Progenitor cell of endocrine pancreas (in vitro differentiated cells): ENCODE measurements at regions not wholly inside any gene's neighbourhood (a gene's known extent, or its start where the extent isn't known, plus 50 kb on each side); places are given as distances from the start of the nearest gene placed in this dataset.

Experiments
- DNase-seq: peaks from one replicate; pipeline ENCODE4 v3.0.0; 2021; ENCODE audit warnings: low spot score; ENCODE audit not compliant: unreplicated experiment
- H3K27ac Mint-ChIP-seq: 2 replicates; pipeline ENCODE4 v1.8.0; 2021; ENCODE audit warnings: mild to moderate bottlenecking, moderate library complexity, mixed read lengths
- H3K27me3 Mint-ChIP-seq: 2 replicates; pipeline ENCODE4 v1.8.0; 2021; ENCODE audit warnings: mixed read lengths
- H3K36me3 Mint-ChIP-seq: 2 replicates; pipeline ENCODE4 v1.8.0; 2022; ENCODE audit warnings: mixed read lengths; ENCODE audit not compliant: insufficient read depth
- H3K4me1 Mint-ChIP-seq: 2 replicates; pipeline ENCODE4 v1.8.0; 2021; ENCODE audit warnings: low read depth, mixed read lengths
- H3K4me3 Mint-ChIP-seq: 2 replicates; pipeline ENCODE4 v1.8.0; 2021; ENCODE audit warnings: low read depth, mild to moderate bottlenecking, moderate library complexity, mixed read lengths
- H3K9me3 Mint-ChIP-seq: 2 replicates; pipeline ENCODE4 v1.8.0; 2021; ENCODE audit warnings: low read depth, mixed read lengths
- CTCF ChIP-seq: fragments of 200-600 bp; sonication (generic); IDR thresholded peaks from one replicate; pipeline ENCODE4 v1.5.0; 2021; ENCODE audit warnings: antibody characterized with exemption, mild to moderate bottlenecking; ENCODE audit not compliant: unreplicated experiment

- no peaks in the 10 kb centered on the region for H3K36me3 Mint-ChIP-seq
- no peak overlapping the region for H3K4me3 Mint-ChIP-seq
- peaks cover 22% of the 10 kb centered on the region for H3K4me1 Mint-ChIP-seq
- H3K9me3 Mint-ChIP-seq: peaks cover 3% of the 10 kb centered on the region
- no peaks in the 10 kb centered on the region for H3K27me3 Mint-ChIP-seq
- TF ChIP-seq CTCF: no peak
- DNase-seq: no peak
- no peak overlapping the region for H3K27ac Mint-ChIP-seq
These were observed 117.2 kb downstream of the OXSM start for GRCh38 chr3:25907081-25907480.

GRCh38 chr3:25910105-25910504 is 120.2 kb downstream of the OXSM start:
- Mint-ChIP-seq H3K27me3 (no peaks in the 10 kb centered on the region), H3K27ac (no peak overlapping the region), H3K4me1 (peaks cover 24% of the 10 kb centered on the region), H3K4me3 (no peak overlapping the region), H3K36me3 (no peaks in the 10 kb centered on the region), H3K9me3 (peaks cover 6% of the 10 kb centered on the region)
- no peak for TF ChIP-seq CTCF
- DNase-seq: no peak

GRCh38 chr3:25910997-25911396 is 121.1 kb downstream of the OXSM start:
- Mint-ChIP-seq H3K36me3 (no peaks in the 10 kb centered on the region), H3K27me3 (no peaks in the 10 kb centered on the region)
- no peak for DNase-seq

GRCh38 chr3:25911525-25912295 is 121.8 kb downstream of the OXSM start:
- H3K4me1 Mint-ChIP-seq: peaks cover 26% of the 10 kb centered on the region
- no peak for DNase-seq
- no peaks in the 10 kb centered on the region for H3K27me3 Mint-ChIP-seq
- H3K36me3 Mint-ChIP-seq: no peaks in the 10 kb centered on the region
- H3K9me3 Mint-ChIP-seq: peaks cover 6% of the 10 kb centered on the region
- no peak for TF ChIP-seq CTCF
- H3K4me3 Mint-ChIP-seq: no peak overlapping the region
- H3K27ac Mint-ChIP-seq: no peak overlapping the region

More at GRCh38 chr3:25910997-25911396, 121.1 kb downstream of the OXSM start:
- no peak overlapping the region for H3K4me3 Mint-ChIP-seq
- peaks cover 6% of the 10 kb centered on the region for H3K9me3 Mint-ChIP-seq
- peaks cover 24% of the 10 kb centered on the region for H3K4me1 Mint-ChIP-seq
- TF ChIP-seq CTCF: no peak
- no peak overlapping the region for H3K27ac Mint-ChIP-seq

- no peak for TF ChIP-seq CTCF
- no peak for DNase-seq
- no peak overlapping the region for H3K4me3 Mint-ChIP-seq
- peaks cover 26% of the 10 kb centered on the region for H3K4me1 Mint-ChIP-seq
- no peaks in the 10 kb centered on the region for H3K27me3 Mint-ChIP-seq
- H3K27ac Mint-ChIP-seq: no peak overlapping the region
- peaks cover 18% of the 10 kb centered on the region for H3K9me3 Mint-ChIP-seq
- no peaks in the 10 kb centered on the region for H3K36me3 Mint-ChIP-seq
These were observed 123.3 kb downstream of the OXSM start for GRCh38 chr3:25913179-25913578.
